Heart right ventricle (tissue), 16 donors: ENCODE measurements at regions not wholly inside any gene's neighbourhood (a gene's known extent, or its start where the extent isn't known, plus 50 kb on each side); places are given as distances from the start of the nearest gene placed in this dataset.

Experiments
- ATAC-seq, 8 donors: fragments of 200-7000 bp; cut with Tn5 transposase; one replicate each; pipeline ENCODE4 v1.9.1; 2020; ENCODE audit warnings: mild to moderate bottlenecking in 8 of 8, moderate library complexity in 8 of 8, moderate number of reproducible peaks in 1 of 8
- DNase-seq, 2 donors: peaks; one replicate each; pipeline ENCODE4 v3.0.0-alpha.2; 2020
- H3K27ac ChIP-seq, 10 donors: fragments of 200-600 bp; sonication (generic) in 2 of 10; one replicate each; pipeline versions ENCODE4 v1.5.0 to v1.8.0; 2020 to 2022; ENCODE audit warnings: mild to moderate bottlenecking in 3 of 10
- H3K27me3 ChIP-seq, 7 donors: fragments of 200-600 bp; one replicate each; pipeline ENCODE4 v1.8.0; 2021 to 2022; ENCODE audit warnings: mild to moderate bottlenecking in 2 of 7
- H3K36me3 ChIP-seq, 9 donors: fragments of 200-600 bp; sonication (generic) in 1 of 9; one replicate each; pipeline versions ENCODE4 v1.5.0 to v1.8.0; 2020 to 2022; ENCODE audit warnings: mild to moderate bottlenecking in 2 of 9
- H3K4me1 ChIP-seq, 9 donors: fragments of 200-600 bp; sonication (generic) in 1 of 9; one replicate each; pipeline versions ENCODE4 v1.5.0 to v1.8.0; 2020 to 2022; ENCODE audit warnings: mild to moderate bottlenecking in 4 of 9
- H3K4me3 ChIP-seq, 10 donors: fragments of 200-600 bp; sonication (generic) in 2 of 10; one replicate each; pipeline versions ENCODE4 v1.5.0 to v1.8.0; 2020 to 2022; ENCODE audit warnings: mild to moderate bottlenecking in 7 of 10, moderate library complexity in 2 of 10
- H3K9me3 ChIP-seq, 11 donors: fragments of 200-600 bp in 10 of 11; sonication (generic) in 2 of 11; one replicate each; pipeline versions ENCODE4 v1.5.0 to v1.8.0; 2013 to 2022; ENCODE audit warnings: mild to moderate bottlenecking in 2 of 11, control low read depth in 1 of 11, moderate library complexity in 1 of 11
- WGBS, 2 donors: extraction: QIAGEN DNeasy Blood & Tissue Kit; methylation state at CpG; one replicate each; pipeline ENCODE4 v1.1.7; 2013; ENCODE audit warnings: inconsistent platforms in 1 of 2; 5-methylcytosine and 5-hydroxymethylcytosine counted together
- intact Hi-C, 10 donors: fragments of 100-400 bp; cut with DNase I; formaldehyde crosslinking; loops; one replicate each; pipeline versions ENCODE4 v1.11.1 to v1.14.2; 2022
- TF ChIP-seq, protein P1 (sequence below), 9 donors: fragments of 200-600 bp; sonication (generic) in 2 of 9; IDR thresholded peaks; one replicate each; pipeline versions ENCODE4 v1.5.0 to v1.8.0; 2021 to 2022; ENCODE audit warnings: antibody characterized with exemption in 9 of 9, mild to moderate bottlenecking in 5 of 9, moderate library complexity in 1 of 9
- donor health status: Arrhythmogenic right ventricular cardiomyopathy.
- donor health status: ischemic (EF 13 %, LVEDD 7.1; RV severe dilation, severe dysfunction).
- donor health status: healthy with polysubstance abuse.
- donor health status: DM: no; HTN: yes; CAD: no.
- donor health status: DM: no; HTN: no; CAD: no.
- donor health status: ischemic (EF 25% LVEDD 6.9; RV normal size, moderate dysfunction).
- donor health status: ischemic (EF 25% LVEDD 5.7; RV mildly dilated, moderate dysfunction).
- donor health status: healthy.
- donor health status: DM: yes; HTN: yes; CAD: no.
- donor health status: Ischemic cardiomyopathy.
- donor health status: ischemic (EF 35%, LVEDD 5.7; RV mildly dilated, moderate dysfunction).
- donor health status: nonischemic (EF 11% LVEDD 7.7; RV severe dilation, severe dysfunction).
- donor health status: DM: yes; HTN: yes; CAD: no.
- donor health status: PGD.
- donor health status: ischemic (EF 29% LVEDD 5.4; RV normal size, mild dysfunction).
- donor health status: nonischemic (EF 23%, LVEDD 6.1; RV moderate dilation, normal function).

DNA sequence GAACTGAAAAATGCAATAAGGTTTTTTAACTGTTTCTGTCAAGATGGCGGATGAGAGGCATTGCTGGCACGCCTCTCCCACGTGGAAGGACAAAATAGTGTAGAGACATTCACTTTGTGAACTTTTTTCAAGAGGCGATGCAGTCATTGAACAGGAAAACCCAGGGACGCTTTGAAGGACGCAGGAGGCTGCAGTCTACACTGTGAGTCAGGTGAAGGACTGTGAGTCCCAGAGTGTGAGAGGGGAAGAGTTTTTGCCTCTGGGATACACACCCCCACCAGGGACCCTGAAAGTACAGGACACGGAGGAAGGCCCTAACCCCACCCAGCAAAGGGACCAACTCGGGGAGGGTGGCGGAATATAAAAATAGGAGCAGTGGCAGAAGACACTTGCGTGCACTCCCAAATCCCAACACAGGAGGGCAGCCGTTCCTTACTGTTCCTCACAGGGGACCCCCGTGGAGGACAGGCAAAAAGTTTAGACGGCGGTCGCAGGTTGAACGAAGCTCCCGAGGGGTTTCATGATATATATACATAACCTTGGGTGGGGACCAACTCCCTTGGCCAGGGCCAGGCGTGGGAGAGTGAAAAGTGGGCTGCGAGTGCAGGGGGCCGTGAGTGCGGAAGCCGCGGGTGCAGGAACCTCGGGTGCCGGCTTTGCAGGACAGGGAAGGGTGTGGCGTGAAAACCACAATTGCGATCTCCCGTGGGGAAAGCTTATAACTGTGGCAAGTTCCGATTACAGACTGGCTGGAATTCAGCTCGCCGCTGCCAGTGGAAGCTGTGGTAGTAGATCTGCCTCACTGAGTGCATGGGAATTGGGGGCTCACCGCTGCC is 82.0 kb upstream of the ALOX12 start:
- DNase-seq, result peak; percentile 80 to 84
- intact Hi-C loops, result loop anchor here (1.0 to 10.0 kb wide), 10 partner anchors 85 to 261 kb away; partner anchors contain the start of genes BCL6B (in 6 of the 10) and ASGR1 (in 1 of the 10)
- peak; percentile 78 to 95 (median 84) for ATAC-seq
- TF ChIP-seq, protein P1, sequence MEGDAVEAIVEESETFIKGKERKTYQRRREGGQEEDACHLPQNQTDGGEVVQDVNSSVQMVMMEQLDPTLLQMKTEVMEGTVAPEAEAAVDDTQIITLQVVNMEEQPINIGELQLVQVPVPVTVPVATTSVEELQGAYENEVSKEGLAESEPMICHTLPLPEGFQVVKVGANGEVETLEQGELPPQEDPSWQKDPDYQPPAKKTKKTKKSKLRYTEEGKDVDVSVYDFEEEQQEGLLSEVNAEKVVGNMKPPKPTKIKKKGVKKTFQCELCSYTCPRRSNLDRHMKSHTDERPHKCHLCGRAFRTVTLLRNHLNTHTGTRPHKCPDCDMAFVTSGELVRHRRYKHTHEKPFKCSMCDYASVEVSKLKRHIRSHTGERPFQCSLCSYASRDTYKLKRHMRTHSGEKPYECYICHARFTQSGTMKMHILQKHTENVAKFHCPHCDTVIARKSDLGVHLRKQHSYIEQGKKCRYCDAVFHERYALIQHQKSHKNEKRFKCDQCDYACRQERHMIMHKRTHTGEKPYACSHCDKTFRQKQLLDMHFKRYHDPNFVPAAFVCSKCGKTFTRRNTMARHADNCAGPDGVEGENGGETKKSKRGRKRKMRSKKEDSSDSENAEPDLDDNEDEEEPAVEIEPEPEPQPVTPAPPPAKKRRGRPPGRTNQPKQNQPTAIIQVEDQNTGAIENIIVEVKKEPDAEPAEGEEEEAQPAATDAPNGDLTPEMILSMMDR (IDR thresholded peaks at IDR 0.05), result peak; percentile 77 to 94 (median 87)
- Histone ChIP-seq H3K9me3 (peaks cover 0 to 4% (median 0%) of the 10 kb centered on the region in 11 donors), H3K27ac (no peak overlapping the region), H3K27me3 (peaks cover 0 to 12% (median 5%) of the 10 kb centered on the region in 7 donors), H3K4me1 (peaks cover 0 to 22% (median 9%) of the 10 kb centered on the region in 9 donors), H3K4me3 (peak overlapping the region in 7 of 10 donors; percentile 24 to 53 (median 44)), H3K36me3 (no peaks in the 10 kb centered on the region)
- 23 to 25% methylated on average over 32 of the region's 32 CpGs for WGBS, 2 donors

DNA sequence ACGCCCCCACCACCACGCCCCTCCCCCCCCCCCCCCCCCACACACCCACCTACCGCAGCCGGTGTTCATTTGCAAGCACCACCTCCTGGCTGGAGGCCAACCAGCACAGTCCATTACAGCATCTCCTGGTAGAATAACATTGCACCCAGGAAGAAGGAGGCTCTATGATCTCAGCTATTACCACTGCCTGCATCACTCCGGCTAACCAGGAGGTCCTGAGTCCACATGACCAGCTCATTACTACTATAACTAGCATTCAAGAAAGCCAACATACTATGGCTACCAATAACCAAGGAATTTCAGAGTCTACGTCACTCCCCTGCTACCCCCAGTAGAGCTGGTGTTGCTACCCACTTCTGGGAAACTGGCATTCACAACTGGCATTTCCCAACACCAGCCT is 81.1 kb upstream of the ALOX12 start:
- ATAC-seq (peak in 1 of 8 donors; percentile 22), DNase-seq (no peak)
- Histone ChIP-seq H3K4me1 (peaks cover 0 to 22% (median 9%) of the 10 kb centered on the region in 9 donors), H3K4me3 (no peak overlapping the region), H3K9me3 (peaks cover 0 to 4% (median 0%) of the 10 kb centered on the region in 11 donors), H3K36me3 (no peaks in the 10 kb centered on the region), H3K27me3 (peaks cover 0 to 12% (median 5%) of the 10 kb centered on the region in 7 donors), H3K27ac (no peak overlapping the region)
- TF ChIP-seq, protein P1 (IDR thresholded peaks at IDR 0.05), result no peak
- 32 to 48% methylated on average over 4 to 6 of the region's 6 CpGs for WGBS, 2 donors
- intact Hi-C loops, result loop anchor here (1.0 to 10.0 kb wide), 10 partner anchors 84 to 260 kb away; partner anchors contain the start of genes BCL6B (in 6 of the 10) and ASGR1 (in 1 of the 10)

DNA sequence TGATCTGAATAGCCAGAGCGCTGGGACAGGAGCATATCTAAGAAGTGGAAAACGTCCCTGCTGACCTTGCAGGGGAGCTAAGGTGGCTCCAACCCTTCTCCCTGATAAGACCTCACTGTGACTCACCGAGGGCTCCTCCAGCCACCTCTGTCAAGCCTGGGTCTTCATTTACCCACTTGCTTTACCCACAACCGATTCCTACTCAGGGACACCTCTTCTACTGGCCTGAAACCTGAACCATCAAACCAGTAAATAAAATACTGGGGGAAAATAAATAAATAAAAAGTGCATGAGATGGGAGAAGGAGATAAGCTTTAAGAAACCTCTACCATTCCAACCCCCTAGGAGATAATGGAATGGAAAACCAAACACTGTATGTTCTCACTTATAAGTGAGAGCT is 80.2 kb upstream of the ALOX12 start:
- Histone ChIP-seq H3K36me3 (no peaks in the 10 kb centered on the region), H3K4me1 (peaks cover 0 to 22% (median 9%) of the 10 kb centered on the region in 9 donors), H3K9me3 (peaks cover 0 to 3% (median 0%) of the 10 kb centered on the region in 11 donors), H3K27me3 (peaks cover 0 to 12% (median 5%) of the 10 kb centered on the region in 7 donors), H3K27ac (no peak overlapping the region), H3K4me3 (no peak overlapping the region)
- intact Hi-C loops, result loop anchor here in 7 of 10 donors (2.0 to 10.0 kb wide), 5 partner anchors 83 to 259 kb away; partner anchors contain the start of gene ASGR1 (in 1 of the 7)
- ATAC-seq (no peak), DNase-seq (no peak)
- TF ChIP-seq, protein P1 (IDR thresholded peaks at IDR 0.05), result no peak
- WGBS, 2 donors, result 64 to 69% methylated on average over 4 of the region's 4 CpGs

DNA sequence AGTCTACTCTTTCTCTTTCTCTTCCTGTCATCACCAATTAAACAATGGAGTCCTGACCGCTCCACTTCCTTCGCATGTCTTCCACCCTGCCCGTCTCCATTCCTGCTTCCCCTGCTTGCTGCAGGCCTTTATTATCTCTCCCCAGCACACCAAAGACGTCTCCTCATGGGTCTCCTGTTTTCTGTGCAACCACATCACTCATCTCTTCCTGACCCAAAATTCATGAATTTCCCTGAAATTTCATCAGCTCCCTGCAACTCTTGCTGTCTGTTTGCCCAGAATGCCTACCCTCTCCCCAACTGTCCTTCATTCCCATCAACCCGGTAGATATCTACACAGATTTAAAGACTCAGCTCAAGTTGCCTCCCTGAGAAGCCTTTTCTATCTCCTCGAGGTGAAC is 76.7 kb upstream of the ALOX12 start:
- Histone ChIP-seq H3K27me3 (peaks cover 0 to 11% (median 2%) of the 10 kb centered on the region in 7 donors), H3K36me3 (no peaks in the 10 kb centered on the region), H3K9me3 (no peaks in the 10 kb centered on the region), H3K4me1 (peaks cover 0 to 3% (median 2%) of the 10 kb centered on the region in 9 donors), H3K4me3 (no peak overlapping the region), H3K27ac (no peak overlapping the region)
- intact Hi-C loops, result loop anchor here in 5 of 10 donors (2.0 to 10.0 kb wide), 4 partner anchors 84 to 256 kb away; partner anchors contain the start of gene ASGR1 (in 1 of the 5)
- DNase-seq, result no peak
- WGBS, 2 donors, result 62 to 66% methylated on average over 6 of the region's 6 CpGs
- TF ChIP-seq, protein P1 (IDR thresholded peaks at IDR 0.05), result no peak
- ATAC-seq, result no peak
